ENCODE measurements at regions not wholly inside any gene's neighbourhood (a gene's known extent, or its start where the extent isn't known, plus 50 kb on each side); places are given as distances from the start of the nearest gene placed in this dataset.

DNA sequence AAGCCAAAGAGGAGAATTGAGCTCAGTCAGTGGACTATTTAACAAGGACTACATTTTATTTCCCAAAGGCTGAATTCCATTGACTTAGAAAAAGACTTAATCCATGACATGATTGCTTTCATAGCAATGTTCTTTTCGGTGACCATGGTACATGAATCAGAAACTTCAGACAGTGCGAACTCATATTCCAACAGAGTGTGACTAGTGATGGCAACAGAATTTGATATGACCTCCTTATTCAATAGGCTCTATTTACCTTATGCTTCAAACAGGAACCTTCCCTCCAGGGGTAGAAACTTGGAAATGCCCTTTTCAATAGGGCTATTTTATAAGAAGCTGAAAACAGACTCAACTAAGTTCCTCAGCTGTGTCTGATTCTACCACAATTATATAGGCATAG lies 191.9 kb downstream of the RND3 start:
- TF ChIP-seq YY1 (IDR thresholded peaks at IDR 0.05; ENCODE audit: insufficient read depth, insufficient read length) (no peak), SUZ12 (IDR thresholded peaks at IDR 0.05; ENCODE audit: extremely low read depth, insufficient read depth, insufficient read length) (no peak)
